RWPE2 (cell line): ENCODE measurements at regions not wholly inside any gene's neighbourhood (a gene's known extent, or its start where the extent isn't known, plus 50 kb on each side); places are given as distances from the start of the nearest gene placed in this dataset.

Source experiments
- ATAC-seq: fragments of 200-7000 bp; cut with Tn5 transposase; 3 replicates; pipeline ENCODE4 v1.9.1; 2021; ENCODE audit warnings: low read depth
- DNase-seq: peaks from one replicate; pipeline ENCODE4 v3.0.0-alpha.2; 2020; ENCODE audit warnings: low spot score
- H3K27ac ChIP-seq: fragments of 450-650 bp; 2 replicates; pipeline ENCODE4 v1.5.1; 2017; ENCODE audit warnings: mild to moderate bottlenecking; ENCODE audit not compliant: poor library complexity, severe bottlenecking
- H3K27me3 ChIP-seq: fragments of 250-450 bp; sonication (Bioruptor Pico); 2 replicates; pipeline ENCODE4 v1.5.1; 2021; ENCODE audit warnings: mild to moderate bottlenecking, moderate library complexity; ENCODE audit not compliant: insufficient read depth, poor library complexity, severe bottlenecking
- H3K36me3 ChIP-seq: fragments of 250-450 bp; sonication (Bioruptor Pico); 2 replicates; pipeline ENCODE4 v1.5.1; 2020; ENCODE audit warnings: low read depth, mild to moderate bottlenecking, moderate library complexity
- H3K4me1 ChIP-seq: fragments of 250-450 bp; sonication (Bioruptor Pico); 2 replicates; pipeline ENCODE4 v1.5.1; 2021; ENCODE audit warnings: mild to moderate bottlenecking, moderate library complexity; ENCODE audit not compliant: insufficient read depth, poor library complexity, severe bottlenecking
- H3K4me3 ChIP-seq: fragments of 250-450 bp; sonication (Bioruptor Pico); 2 replicates; pipeline ENCODE4 v1.5.1; 2021; ENCODE audit warnings: mild to moderate bottlenecking, moderate library complexity; ENCODE audit not compliant: severe bottlenecking
- H3K9me3 ChIP-seq: fragments of 250-450 bp; sonication (Bioruptor Pico); 2 replicates; pipeline ENCODE4 v1.5.1; 2021; ENCODE audit warnings: mild to moderate bottlenecking, moderate library complexity; ENCODE audit not compliant: severe bottlenecking
- CTCF ChIP-seq: fragments of 450-650 bp; IDR thresholded peaks from one replicate; pipeline ENCODE4 v1.5.1; 2017; ENCODE audit warnings: mild to moderate bottlenecking, moderate library complexity; ENCODE audit not compliant: poor library complexity, severe bottlenecking

GRCh38 chr6:137545073-137545472 is 50.9 kb upstream of the OLIG3 start:
- no peak for TF ChIP-seq CTCF
- DNase-seq (no peak), ATAC-seq (no peak)
- Histone ChIP-seq H3K4me3 (no peak overlapping the region), H3K9me3 (no peaks in the 10 kb centered on the region), H3K36me3 (no peaks in the 10 kb centered on the region), H3K4me1 (no peaks in the 10 kb centered on the region), H3K27me3 (peaks cover under 1% of the 10 kb centered on the region), H3K27ac (no peak overlapping the region)

GRCh38 chr6:137547186-137547585 is 53.0 kb upstream of the OLIG3 start:
- DNase-seq (no peak), ATAC-seq (no peak)

GRCh38 chr6:137547601-137548000 is 53.4 kb upstream of the OLIG3 start:
- no peak for ATAC-seq

More at GRCh38 chr6:137547186-137547585, 53.0 kb upstream of the OLIG3 start:
- TF ChIP-seq CTCF, result no peak
- Histone ChIP-seq H3K36me3 (no peaks in the 10 kb centered on the region), H3K9me3 (no peaks in the 10 kb centered on the region), H3K27ac (no peak overlapping the region), H3K27me3 (no peaks in the 10 kb centered on the region), H3K4me1 (no peaks in the 10 kb centered on the region), H3K4me3 (no peak overlapping the region)

GRCh38 chr6:137549106-137549505 is 54.9 kb upstream of the OLIG3 start:
- H3K4me1 ChIP-seq, result no peaks in the 10 kb centered on the region
- DNase-seq (no peak), ATAC-seq (no peak)
- no peak overlapping the region for H3K27ac ChIP-seq
- no peak for TF ChIP-seq CTCF
- no peaks in the 10 kb centered on the region for H3K9me3 ChIP-seq
- no peak overlapping the region for H3K4me3 ChIP-seq
- no peaks in the 10 kb centered on the region for H3K36me3 ChIP-seq
- H3K27me3 ChIP-seq, result no peaks in the 10 kb centered on the region

More at GRCh38 chr6:137547601-137548000, 53.4 kb upstream of the OLIG3 start:
- no peaks in the 10 kb centered on the region for H3K9me3 ChIP-seq
- H3K27me3 ChIP-seq, result no peaks in the 10 kb centered on the region
- no peak for TF ChIP-seq CTCF
- H3K27ac ChIP-seq, result no peak overlapping the region
- no peaks in the 10 kb centered on the region for H3K4me1 ChIP-seq
- DNase-seq, result no peak
- H3K36me3 ChIP-seq, result no peaks in the 10 kb centered on the region
- no peak overlapping the region for H3K4me3 ChIP-seq

- Histone ChIP-seq H3K4me3 (no peak overlapping the region), H3K27ac (no peak overlapping the region), H3K9me3 (no peaks in the 10 kb centered on the region), H3K36me3 (no peaks in the 10 kb centered on the region), H3K27me3 (no peaks in the 10 kb centered on the region), H3K4me1 (no peaks in the 10 kb centered on the region)
- DNase-seq, result no peak
- ATAC-seq, result no peak
- TF ChIP-seq CTCF, result no peak
Observed at GRCh38 chr6:137550535-137550934, 56.3 kb upstream of the OLIG3 start.
